KMS-11 (cell line): ENCODE measurements at regions not wholly inside any gene's neighbourhood (a gene's known extent, or its start where the extent isn't known, plus 50 kb on each side); places are given as distances from the start of the nearest gene placed in this dataset.

Experiments
- H2AFZ ChIP-seq: fragments of 200-600 bp; sonication (generic); 2 replicates; pipeline ENCODE4 v1.6.1; 2016; ENCODE audit warnings: antibody characterized with exemption, mixed run types, low read depth
- H3K27ac ChIP-seq: fragments of 200-600 bp; sonication (generic); 2 replicates; pipeline ENCODE4 v1.6.1; 2016; ENCODE audit warnings: mild to moderate bottlenecking, mixed run types
- H3K27me3 ChIP-seq: fragments of 200-600 bp; sonication (generic); 2 replicates; pipeline ENCODE4 v1.6.1; 2017; ENCODE audit warnings: mild to moderate bottlenecking, low read depth, mixed run types, moderate library complexity; ENCODE audit not compliant: insufficient read depth
- H3K36me3 ChIP-seq: fragments of 200-600 bp; sonication (generic); 2 replicates; pipeline ENCODE4 v1.6.1; 2017; ENCODE audit warnings: mild to moderate bottlenecking, mixed run types; ENCODE audit not compliant: insufficient read depth
- H3K4me1 ChIP-seq: fragments of 200-600 bp; sonication (generic); 2 replicates; pipeline ENCODE4 v1.6.1; 2016; ENCODE audit warnings: mild to moderate bottlenecking, low read depth, mixed run types; ENCODE audit not compliant: poor library complexity, severe bottlenecking
- H3K4me2 ChIP-seq: fragments of 200-600 bp; sonication (generic); 2 replicates; pipeline ENCODE4 v1.7.0; 2016; ENCODE audit warnings: mild to moderate bottlenecking, mixed run types
- H3K4me3 ChIP-seq: fragments of 200-600 bp; sonication (generic); IDR thresholded peaks from 2 replicates; pipeline ENCODE4 v1.6.1; 2017; ENCODE audit warnings: low read depth, low read length, mixed read lengths; ENCODE audit not compliant: insufficient read depth
- H3K79me2 ChIP-seq: fragments of 200-600 bp; sonication (generic); 2 replicates; pipeline ENCODE4 v1.6.1; 2016; ENCODE audit warnings: low read depth, mixed run types; ENCODE audit not compliant: insufficient read depth
- H3K9ac ChIP-seq: fragments of 200-600 bp; sonication (generic); 2 replicates; pipeline ENCODE4 v1.6.1; 2016; ENCODE audit warnings: mild to moderate bottlenecking, mixed run types
- H4K20me1 ChIP-seq: fragments of 200-600 bp; sonication (generic); 2 replicates; pipeline ENCODE4 v1.6.1; 2016; ENCODE audit warnings: mild to moderate bottlenecking, mixed run types; ENCODE audit not compliant: insufficient read depth
- TF ChIP-seq, protein P1 (sequence below): fragments of 200-600 bp; sonication (generic); conservative IDR thresholded peaks from 2 replicates; pipeline ENCODE4 v1.6.1; 2017; ENCODE audit warnings: low read depth, mild to moderate bottlenecking, antibody characterized with exemption, low read length, moderate library complexity, mixed read lengths

GRCh38 chr5:37988454-37989046, 148.7 kb upstream of the GDNF start:
- no peak overlapping the region for H3K4me2 ChIP-seq
- H3K4me1 ChIP-seq, result no peaks in the 10 kb centered on the region
- H3K4me3 ChIP-seq, result no peak overlapping the region
- H3K27ac ChIP-seq, result no peak overlapping the region
- no peaks in the 10 kb centered on the region for H3K79me2 ChIP-seq
- no peak overlapping the region for H2AFZ ChIP-seq
- H3K27me3 ChIP-seq, result no peaks in the 10 kb centered on the region
- no peaks in the 10 kb centered on the region for H4K20me1 ChIP-seq
- H3K36me3 ChIP-seq, result no peaks in the 10 kb centered on the region
- TF ChIP-seq, protein P1, sequence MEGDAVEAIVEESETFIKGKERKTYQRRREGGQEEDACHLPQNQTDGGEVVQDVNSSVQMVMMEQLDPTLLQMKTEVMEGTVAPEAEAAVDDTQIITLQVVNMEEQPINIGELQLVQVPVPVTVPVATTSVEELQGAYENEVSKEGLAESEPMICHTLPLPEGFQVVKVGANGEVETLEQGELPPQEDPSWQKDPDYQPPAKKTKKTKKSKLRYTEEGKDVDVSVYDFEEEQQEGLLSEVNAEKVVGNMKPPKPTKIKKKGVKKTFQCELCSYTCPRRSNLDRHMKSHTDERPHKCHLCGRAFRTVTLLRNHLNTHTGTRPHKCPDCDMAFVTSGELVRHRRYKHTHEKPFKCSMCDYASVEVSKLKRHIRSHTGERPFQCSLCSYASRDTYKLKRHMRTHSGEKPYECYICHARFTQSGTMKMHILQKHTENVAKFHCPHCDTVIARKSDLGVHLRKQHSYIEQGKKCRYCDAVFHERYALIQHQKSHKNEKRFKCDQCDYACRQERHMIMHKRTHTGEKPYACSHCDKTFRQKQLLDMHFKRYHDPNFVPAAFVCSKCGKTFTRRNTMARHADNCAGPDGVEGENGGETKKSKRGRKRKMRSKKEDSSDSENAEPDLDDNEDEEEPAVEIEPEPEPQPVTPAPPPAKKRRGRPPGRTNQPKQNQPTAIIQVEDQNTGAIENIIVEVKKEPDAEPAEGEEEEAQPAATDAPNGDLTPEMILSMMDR, result no peak
- H3K9ac ChIP-seq, result no peak overlapping the region

DNA sequence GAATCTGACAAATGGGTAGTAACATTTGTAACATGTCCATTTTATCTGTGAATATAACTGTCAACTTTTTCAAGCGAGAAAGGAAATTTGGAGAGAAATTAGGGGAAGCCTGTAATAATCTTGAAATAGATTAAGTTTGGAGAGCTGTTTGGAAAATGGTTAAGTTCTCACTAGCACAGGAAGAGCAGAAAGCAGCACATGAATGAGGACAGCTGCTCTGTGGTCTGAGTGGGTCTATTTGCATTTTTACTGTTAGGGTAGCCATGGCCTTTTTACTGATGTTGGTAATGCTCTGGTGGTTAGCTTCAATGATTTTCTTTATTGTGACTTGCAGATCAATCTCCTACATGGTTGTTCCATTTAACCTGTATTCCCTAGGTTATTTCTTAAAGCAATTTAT, 144.5 kb upstream of the GDNF start:
- H3K4me2 ChIP-seq, result no peak overlapping the region
- H3K79me2 ChIP-seq, result no peaks in the 10 kb centered on the region
- H3K27ac ChIP-seq, result no peak overlapping the region
- no peaks in the 10 kb centered on the region for H4K20me1 ChIP-seq
- H3K27me3 ChIP-seq, result no peaks in the 10 kb centered on the region
- H3K4me3 ChIP-seq, result no peak overlapping the region
- no peak overlapping the region for H3K9ac ChIP-seq
- H3K4me1 ChIP-seq, result no peaks in the 10 kb centered on the region
- TF ChIP-seq, protein P1, result no peak
- no peaks in the 10 kb centered on the region for H3K36me3 ChIP-seq
- H2AFZ ChIP-seq, result no peak overlapping the region

- TF ChIP-seq, protein P1, result no peak
- Histone ChIP-seq H3K4me3 (no peak overlapping the region), H3K27me3 (no peaks in the 10 kb centered on the region), H3K27ac (no peak overlapping the region), H3K9ac (no peak overlapping the region), H4K20me1 (no peaks in the 10 kb centered on the region), H3K36me3 (no peaks in the 10 kb centered on the region), H2AFZ (no peak overlapping the region), H3K4me2 (no peak overlapping the region), H3K79me2 (no peaks in the 10 kb centered on the region), H3K4me1 (no peaks in the 10 kb centered on the region)
Measured at GRCh38 chr5:37983463-37983862, 143.6 kb upstream of the GDNF start.

- H3K27me3 ChIP-seq, result no peaks in the 10 kb centered on the region
- H3K4me3 ChIP-seq, result no peak overlapping the region
- TF ChIP-seq, protein P1, result no peak
- H3K4me2 ChIP-seq, result no peak overlapping the region
- no peaks in the 10 kb centered on the region for H3K79me2 ChIP-seq
- no peak overlapping the region for H2AFZ ChIP-seq
- no peaks in the 10 kb centered on the region for H3K4me1 ChIP-seq
- no peaks in the 10 kb centered on the region for H3K36me3 ChIP-seq
- no peak overlapping the region for H3K27ac ChIP-seq
- H3K9ac ChIP-seq, result no peak overlapping the region
- no peaks in the 10 kb centered on the region for H4K20me1 ChIP-seq
Measured at GRCh38 chr5:37979559-37979958, 139.7 kb upstream of the GDNF start.
